PFSK-1 (cell line): ENCODE measurements at regions not wholly inside any gene's neighbourhood (a gene's known extent, or its start where the extent isn't known, plus 50 kb on each side); places are given as distances from the start of the nearest gene placed in this dataset.

Experiments used
- FOXP2 ChIP-seq: optimal IDR thresholded peaks from 2 replicates; pipeline ENCODE3; 2011; ENCODE audit warnings: borderline replicate concordance, control low read depth, inconsistent platforms; ENCODE audit not compliant: insufficient read depth; ENCODE audit errors: extremely low read length, extremely low read depth
- POLR2AphosphoS5 ChIP-seq: IDR thresholded peaks from 2 replicates; pipeline ENCODE4 v1.6.1; 2012; ENCODE audit warnings: low read depth, mild to moderate bottlenecking, control low read depth, low read length, moderate library complexity
- REST ChIP-seq, 2 experiments: IDR thresholded peaks; 2 replicates each; pipeline versions ENCODE4 v1.6.1 to v1.8.0; 2011 to 2012; ENCODE audit warnings: low read depth in 2 of 2, low read length in 2 of 2, control low read depth in 1 of 2, inconsistent platforms in 1 of 2, mild to moderate bottlenecking in 1 of 2, moderate library complexity in 1 of 2; ENCODE audit not compliant: insufficient read depth in 1 of 2
- SIN3A ChIP-seq: IDR thresholded peaks from 2 replicates; pipeline ENCODE4 v1.6.1; 2012; ENCODE audit warnings: mild to moderate bottlenecking, low read length, moderate library complexity, borderline replicate concordance; ENCODE audit not compliant: insufficient read depth
- TAF1 ChIP-seq: IDR thresholded peaks from 2 replicates; pipeline ENCODE4 v1.6.1; 2012; ENCODE audit warnings: low read length, control low read depth, borderline replicate concordance; ENCODE audit not compliant: insufficient read depth

DNA sequence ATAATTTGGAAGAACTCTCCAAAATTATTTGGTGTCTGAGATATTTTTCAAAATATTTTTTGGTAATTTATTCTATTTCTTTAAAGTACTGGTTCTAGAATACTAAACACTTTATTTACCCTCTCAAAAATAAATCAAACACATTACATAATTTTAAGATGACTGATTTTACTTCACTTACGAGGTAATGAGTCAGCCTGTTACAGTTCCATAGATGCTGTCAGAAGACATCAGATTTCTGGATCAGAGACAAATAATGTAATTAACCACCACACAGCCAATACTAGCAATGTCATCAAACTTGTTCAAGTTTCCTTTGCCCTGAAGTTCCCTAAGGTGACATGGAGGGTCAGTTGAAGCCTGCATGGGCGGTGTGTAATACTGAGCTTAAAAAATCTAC lies 106.1 kb upstream of the CDH9 start:
- no peak for TF ChIP-seq POLR2AphosphoS5
- TF ChIP-seq TAF1: no peak
- no peak for TF ChIP-seq SIN3A
- TF ChIP-seq REST (IDR thresholded peaks at IDR 0.05; ENCODE audit: insufficient read depth in 1 of 2, low read depth in 2 of 2, low read length in 2 of 2): no peak
- no peak for TF ChIP-seq FOXP2

- TF ChIP-seq SIN3A: no peak
- TF ChIP-seq TAF1: no peak
- no peak for TF ChIP-seq REST (IDR thresholded peaks at IDR 0.05; ENCODE audit: insufficient read depth in 1 of 2, low read depth in 2 of 2, low read length in 2 of 2)
- no peak for TF ChIP-seq FOXP2
- TF ChIP-seq POLR2AphosphoS5: no peak
Observed at GRCh38 chr5:27140831-27141230, 102.4 kb upstream of the CDH9 start.

- TF ChIP-seq REST (IDR thresholded peaks at IDR 0.05; ENCODE audit: insufficient read depth in 1 of 2, low read depth in 2 of 2, low read length in 2 of 2): no peak
- no peak for TF ChIP-seq SIN3A
- no peak for TF ChIP-seq TAF1
- TF ChIP-seq POLR2AphosphoS5: no peak
- TF ChIP-seq FOXP2: no peak
Observed at GRCh38 chr5:27130587-27130986, 92.2 kb upstream of the CDH9 start.

DNA sequence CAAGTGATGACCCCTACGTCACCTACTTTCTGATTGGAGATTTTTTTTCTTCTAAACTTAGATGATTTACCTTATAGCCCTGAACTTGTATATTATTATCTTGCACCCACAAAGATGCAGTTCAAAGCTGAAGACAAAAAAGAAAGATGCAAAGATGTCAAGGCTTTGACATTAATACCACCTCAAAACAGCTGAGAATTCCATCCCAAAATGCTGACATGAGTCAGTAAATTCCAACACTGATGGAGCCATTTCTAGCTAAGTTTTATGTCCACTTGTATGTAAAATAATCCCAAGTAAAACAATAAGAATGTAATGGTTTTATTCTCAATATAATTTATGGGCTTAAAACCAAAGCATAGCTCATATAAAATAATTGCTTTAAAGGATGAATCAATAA lies 91.5 kb upstream of the CDH9 start:
- TF ChIP-seq REST (IDR thresholded peaks at IDR 0.05; ENCODE audit: insufficient read depth in 1 of 2, low read depth in 2 of 2, low read length in 2 of 2): no peak

DNA sequence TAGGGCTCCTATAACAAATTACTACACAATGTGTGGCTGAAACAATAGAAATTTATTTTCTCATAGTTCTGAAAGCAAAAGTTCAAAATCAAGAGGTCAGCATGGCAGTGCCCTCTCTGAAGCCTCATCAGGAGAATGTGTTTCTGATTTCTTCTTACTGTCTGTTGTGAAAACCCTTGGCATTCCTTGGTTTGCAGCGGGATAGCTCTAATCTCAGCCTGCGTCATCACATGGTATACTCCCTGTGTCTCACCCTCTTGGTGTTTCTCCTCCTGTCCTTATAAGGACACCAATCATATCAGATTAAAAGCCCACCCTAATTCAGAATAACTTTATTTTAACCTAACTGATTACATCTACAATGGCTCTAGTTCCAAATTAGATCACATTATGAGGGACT lies 87.5 kb upstream of the CDH9 start:
- TF ChIP-seq REST (IDR thresholded peaks at IDR 0.05; ENCODE audit: insufficient read depth in 1 of 2, low read depth in 2 of 2, low read length in 2 of 2) (no peak), POLR2AphosphoS5 (no peak), TAF1 (no peak), FOXP2 (no peak), SIN3A (no peak)
